ENCODE measurements at regions not wholly inside any gene's neighbourhood (a gene's known extent, or its start where the extent isn't known, plus 50 kb on each side); places are given as distances from the start of the nearest gene placed in this dataset.

DNA sequence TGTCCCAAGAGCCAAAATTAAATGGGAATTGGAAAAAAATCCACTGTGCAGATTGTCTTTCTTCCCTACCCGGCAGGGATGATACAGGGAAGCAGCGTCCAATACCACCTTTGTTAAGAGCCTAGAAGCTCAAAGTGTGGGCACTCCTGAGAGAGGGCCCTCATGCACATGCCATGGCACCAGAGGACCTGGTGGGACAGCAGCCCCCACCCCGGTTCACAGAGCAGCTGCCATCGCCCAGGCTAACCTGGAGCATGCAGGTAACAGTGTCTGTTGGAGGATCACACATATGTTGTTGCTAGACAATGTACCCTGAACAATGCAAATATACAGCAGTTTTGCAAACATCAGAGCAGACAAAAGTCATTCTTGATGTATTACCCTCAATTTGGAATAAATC, 206.5 kb downstream of the TJP1 start:
- H3K36me3 ChIP-seq: no peaks in the 10 kb centered on the region
- no peaks in the 10 kb centered on the region for H3K27me3 ChIP-seq
- H3K9me3 ChIP-seq: no peaks in the 10 kb centered on the region
- H3K27ac ChIP-seq: no peak overlapping the region
- H3K4me1 ChIP-seq (ENCODE audit: control insufficient read depth in 1 of 2, insufficient read depth in 1 of 2, low read depth in 1 of 2, low read length in 1 of 2): no peaks in the 10 kb centered on the region
- TF ChIP-seq, protein P1, sequence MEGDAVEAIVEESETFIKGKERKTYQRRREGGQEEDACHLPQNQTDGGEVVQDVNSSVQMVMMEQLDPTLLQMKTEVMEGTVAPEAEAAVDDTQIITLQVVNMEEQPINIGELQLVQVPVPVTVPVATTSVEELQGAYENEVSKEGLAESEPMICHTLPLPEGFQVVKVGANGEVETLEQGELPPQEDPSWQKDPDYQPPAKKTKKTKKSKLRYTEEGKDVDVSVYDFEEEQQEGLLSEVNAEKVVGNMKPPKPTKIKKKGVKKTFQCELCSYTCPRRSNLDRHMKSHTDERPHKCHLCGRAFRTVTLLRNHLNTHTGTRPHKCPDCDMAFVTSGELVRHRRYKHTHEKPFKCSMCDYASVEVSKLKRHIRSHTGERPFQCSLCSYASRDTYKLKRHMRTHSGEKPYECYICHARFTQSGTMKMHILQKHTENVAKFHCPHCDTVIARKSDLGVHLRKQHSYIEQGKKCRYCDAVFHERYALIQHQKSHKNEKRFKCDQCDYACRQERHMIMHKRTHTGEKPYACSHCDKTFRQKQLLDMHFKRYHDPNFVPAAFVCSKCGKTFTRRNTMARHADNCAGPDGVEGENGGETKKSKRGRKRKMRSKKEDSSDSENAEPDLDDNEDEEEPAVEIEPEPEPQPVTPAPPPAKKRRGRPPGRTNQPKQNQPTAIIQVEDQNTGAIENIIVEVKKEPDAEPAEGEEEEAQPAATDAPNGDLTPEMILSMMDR (IDR thresholded peaks at IDR 0.05): no peak
- H3K4me3 ChIP-seq (ENCODE audit: low read depth in 1 of 2, low read length in 1 of 2): no peak overlapping the region

DNA sequence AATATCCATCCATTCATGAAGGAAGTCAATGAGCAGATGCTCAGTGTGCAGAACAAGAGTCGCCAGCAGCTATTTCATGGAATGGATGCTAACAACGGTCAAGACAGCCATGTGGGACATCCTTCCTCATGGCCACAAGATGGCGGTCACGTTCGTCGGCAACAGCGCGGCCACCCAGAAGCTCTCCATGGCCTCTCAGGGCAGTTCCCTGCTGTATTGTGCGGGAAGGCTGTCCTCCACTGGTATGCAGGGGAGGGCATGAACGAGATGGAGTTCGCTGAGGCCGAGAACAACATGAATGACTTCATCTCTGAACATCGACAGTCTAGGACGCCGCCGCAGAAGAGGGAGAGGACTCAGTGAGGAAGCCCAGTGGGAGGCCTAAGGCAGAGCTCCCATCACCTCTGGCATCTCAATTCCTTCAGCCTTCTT, 208.3 kb downstream of the TJP1 start:
- no peak overlapping the region for H3K4me3 ChIP-seq (ENCODE audit: low read depth in 1 of 2, low read length in 1 of 2)
- no peaks in the 10 kb centered on the region for H3K36me3 ChIP-seq

DNA sequence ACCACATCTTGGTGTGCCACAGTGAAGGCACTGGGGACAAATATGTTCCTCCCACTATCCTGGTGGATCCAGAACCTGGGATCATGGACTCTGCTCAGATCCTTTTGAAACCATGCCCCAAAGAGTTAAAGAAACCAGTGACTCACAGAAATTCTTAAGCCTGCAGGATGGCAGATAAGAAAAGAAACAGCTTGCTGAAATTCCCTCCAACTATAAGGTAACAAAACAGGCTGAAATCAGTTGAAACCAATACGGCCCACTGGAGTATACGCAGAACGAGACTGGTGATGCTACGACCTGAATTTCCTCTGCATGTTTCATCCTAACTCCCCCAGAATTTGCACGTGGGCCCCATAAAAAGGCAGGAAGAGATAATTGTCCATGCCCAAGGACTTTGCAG, 209.6 kb downstream of the TJP1 start:
- Histone ChIP-seq H3K9me3 (no peaks in the 10 kb centered on the region), H3K27me3 (no peaks in the 10 kb centered on the region), H3K4me1 (ENCODE audit: control insufficient read depth in 1 of 2, insufficient read depth in 1 of 2, low read depth in 1 of 2, low read length in 1 of 2) (no peaks in the 10 kb centered on the region), H3K36me3 (no peaks in the 10 kb centered on the region), H3K27ac (no peak overlapping the region), H3K4me3 (ENCODE audit: low read depth in 1 of 2, low read length in 1 of 2) (no peak overlapping the region)
- TF ChIP-seq, protein P1 (IDR thresholded peaks at IDR 0.05): no peak

More for the DNA sequence above, 208.3 kb downstream of the TJP1 start:
- H3K9me3 ChIP-seq: no peaks in the 10 kb centered on the region
- TF ChIP-seq, protein P1 (IDR thresholded peaks at IDR 0.05): no peak
- no peaks in the 10 kb centered on the region for H3K27me3 ChIP-seq
- no peak overlapping the region for H3K27ac ChIP-seq
- no peaks in the 10 kb centered on the region for H3K4me1 ChIP-seq (ENCODE audit: control insufficient read depth in 1 of 2, insufficient read depth in 1 of 2, low read depth in 1 of 2, low read length in 1 of 2)

DNA sequence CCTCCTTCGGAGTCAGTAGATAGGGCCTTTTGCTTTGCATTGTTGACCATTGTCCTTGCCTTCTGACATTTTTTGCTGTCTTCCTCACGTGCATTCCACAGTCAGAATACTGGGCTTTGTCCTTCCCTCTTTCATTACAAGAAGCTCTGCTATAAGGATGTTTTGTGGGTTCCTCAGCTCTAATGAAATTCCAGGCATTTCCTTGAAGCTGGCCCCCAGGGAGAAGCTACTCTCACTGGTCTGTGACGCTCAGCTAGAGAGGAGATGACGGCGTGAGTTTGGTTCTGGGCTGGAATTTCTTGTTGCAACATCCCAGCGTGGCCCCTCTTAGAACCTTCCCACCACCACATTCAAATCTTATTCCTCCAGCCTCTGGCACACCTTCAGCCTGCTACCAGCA, 210.2 kb downstream of the TJP1 start:
- no peaks in the 10 kb centered on the region for H3K4me1 ChIP-seq (ENCODE audit: control insufficient read depth in 1 of 2, insufficient read depth in 1 of 2, low read depth in 1 of 2, low read length in 1 of 2)
- H3K4me3 ChIP-seq (ENCODE audit: low read depth in 1 of 2, low read length in 1 of 2): no peak overlapping the region
- no peaks in the 10 kb centered on the region for H3K9me3 ChIP-seq
- H3K27me3 ChIP-seq: no peaks in the 10 kb centered on the region
- no peak overlapping the region for H3K27ac ChIP-seq
- H3K36me3 ChIP-seq: no peaks in the 10 kb centered on the region
- TF ChIP-seq, protein P1 (IDR thresholded peaks at IDR 0.05): no peak

DNA sequence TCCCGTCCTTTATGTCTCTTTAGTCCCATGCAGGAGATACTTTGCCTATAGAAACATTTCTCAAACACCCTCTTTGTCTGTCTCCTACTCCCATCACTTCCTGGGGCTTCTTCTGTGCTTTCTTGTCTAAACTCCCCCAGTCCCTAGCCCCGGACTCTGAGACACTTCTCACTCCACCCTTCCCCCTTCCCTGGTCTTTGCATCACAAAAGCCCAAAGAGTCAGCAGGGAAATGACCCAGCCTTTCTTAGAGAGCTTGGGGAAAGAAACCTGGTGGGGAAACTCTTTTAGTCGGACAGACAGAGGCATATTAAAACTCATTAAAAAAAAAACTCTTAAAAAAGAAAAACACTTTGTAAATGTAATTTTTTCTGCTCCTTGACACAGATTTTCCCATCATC, 211.2 kb downstream of the TJP1 start:
- TF ChIP-seq, protein P1 (IDR thresholded peaks at IDR 0.05): no peak
- H3K27ac ChIP-seq: no peak overlapping the region

DNA sequence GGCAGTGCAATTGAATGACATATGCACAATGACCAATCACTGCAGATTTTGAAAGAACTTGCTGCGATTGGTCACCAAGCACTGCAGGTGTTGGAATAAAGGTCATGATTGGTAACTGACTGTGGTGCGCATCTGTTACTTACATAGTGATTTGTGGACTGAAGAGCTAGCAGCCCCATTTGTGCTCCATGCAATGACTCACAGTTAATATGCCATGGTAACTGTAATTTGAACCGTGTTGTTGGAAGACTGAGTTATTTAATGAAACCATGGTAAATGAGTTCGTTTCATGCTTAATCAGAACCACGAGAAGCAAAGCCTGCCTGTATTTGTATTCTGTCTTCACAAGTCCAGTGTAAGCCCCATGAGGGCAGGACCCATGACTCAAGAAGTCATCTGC, 220.5 kb downstream of the TJP1 start:
- Histone ChIP-seq H3K9me3 (no peaks in the 10 kb centered on the region), H3K4me3 (ENCODE audit: low read depth in 1 of 2, low read length in 1 of 2) (no peak overlapping the region), H3K27me3 (no peaks in the 10 kb centered on the region), H3K4me1 (ENCODE audit: control insufficient read depth in 1 of 2, insufficient read depth in 1 of 2, low read depth in 1 of 2, low read length in 1 of 2) (no peaks in the 10 kb centered on the region), H3K27ac (no peak overlapping the region), H3K36me3 (no peaks in the 10 kb centered on the region)
- TF ChIP-seq, protein P1 (IDR thresholded peaks at IDR 0.05): no peak

More for the DNA sequence above, 211.2 kb downstream of the TJP1 start:
- Histone ChIP-seq H3K36me3 (no peaks in the 10 kb centered on the region), H3K9me3 (no peaks in the 10 kb centered on the region), H3K4me3 (ENCODE audit: low read depth in 1 of 2, low read length in 1 of 2) (no peak overlapping the region), H3K4me1 (ENCODE audit: control insufficient read depth in 1 of 2, insufficient read depth in 1 of 2, low read depth in 1 of 2, low read length in 1 of 2) (no peaks in the 10 kb centered on the region), H3K27me3 (no peaks in the 10 kb centered on the region)

Measured in neutrophil (primary cell).